Gastroesophageal sphincter (tissue), 3 donors: ENCODE measurements at regions not wholly inside any gene's neighbourhood (a gene's known extent, or its start where the extent isn't known, plus 50 kb on each side); places are given as distances from the start of the nearest gene placed in this dataset.

Experiments
- POLR2A ChIP-seq, 2 donors: fragments of 450-650 bp; IDR thresholded peaks; one replicate each; pipeline ENCODE4 v1.6.1; 2017; ENCODE audit warnings: antibody characterized with exemption in 2 of 2, mild to moderate bottlenecking in 2 of 2, moderate library complexity in 1 of 2
- POLR2AphosphoS5 ChIP-seq: sonication (generic); formaldehyde crosslinking; IDR thresholded peaks from one replicate; pipeline ENCODE4 v1.6.1; 2017; ENCODE audit warnings: antibody characterized with exemption
- TF ChIP-seq, protein P1 (sequence below), 4 experiments: fragments of 200-600 bp in 2 of 4; fragments of 450-650 bp in 2 of 4; sonication (generic) in 1 of 4; IDR thresholded peaks; one replicate each; pipeline ENCODE4 v1.5.1; 2017 to 2019; ENCODE audit warnings: antibody characterized with exemption in 4 of 4, mild to moderate bottlenecking in 2 of 4, moderate library complexity in 2 of 4

- TF ChIP-seq, protein P1, sequence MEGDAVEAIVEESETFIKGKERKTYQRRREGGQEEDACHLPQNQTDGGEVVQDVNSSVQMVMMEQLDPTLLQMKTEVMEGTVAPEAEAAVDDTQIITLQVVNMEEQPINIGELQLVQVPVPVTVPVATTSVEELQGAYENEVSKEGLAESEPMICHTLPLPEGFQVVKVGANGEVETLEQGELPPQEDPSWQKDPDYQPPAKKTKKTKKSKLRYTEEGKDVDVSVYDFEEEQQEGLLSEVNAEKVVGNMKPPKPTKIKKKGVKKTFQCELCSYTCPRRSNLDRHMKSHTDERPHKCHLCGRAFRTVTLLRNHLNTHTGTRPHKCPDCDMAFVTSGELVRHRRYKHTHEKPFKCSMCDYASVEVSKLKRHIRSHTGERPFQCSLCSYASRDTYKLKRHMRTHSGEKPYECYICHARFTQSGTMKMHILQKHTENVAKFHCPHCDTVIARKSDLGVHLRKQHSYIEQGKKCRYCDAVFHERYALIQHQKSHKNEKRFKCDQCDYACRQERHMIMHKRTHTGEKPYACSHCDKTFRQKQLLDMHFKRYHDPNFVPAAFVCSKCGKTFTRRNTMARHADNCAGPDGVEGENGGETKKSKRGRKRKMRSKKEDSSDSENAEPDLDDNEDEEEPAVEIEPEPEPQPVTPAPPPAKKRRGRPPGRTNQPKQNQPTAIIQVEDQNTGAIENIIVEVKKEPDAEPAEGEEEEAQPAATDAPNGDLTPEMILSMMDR (IDR thresholded peaks at IDR 0.05): no peak
- no peak for TF ChIP-seq POLR2AphosphoS5
- TF ChIP-seq POLR2A (IDR thresholded peaks at IDR 0.05): no peak
Measured at GRCh38 chr2:190769258-190769657, 111.4 kb upstream of the GLS start.
